Liver (tissue), 8 donors: ENCODE measurements at regions not wholly inside any gene's neighbourhood (a gene's known extent, or its start where the extent isn't known, plus 50 kb on each side); places are given as distances from the start of the nearest gene placed in this dataset.

Source experiments
- DNase-seq: peaks from one replicate; pipeline ENCODE4 v3.0.0-alpha.2; 2017; ENCODE audit warnings: low spot score
- H3K27ac ChIP-seq, 2 donors: one replicate each; pipeline ENCODE4 v1.7.0; 2013; ENCODE audit warnings: inconsistent platforms in 2 of 2, low read length in 2 of 2, control low read depth in 1 of 2, low read depth in 1 of 2, mild to moderate bottlenecking in 1 of 2
- H3K27me3 ChIP-seq, 4 donors: one replicate each; pipeline versions ENCODE4 v1.6.1 to v1.7.0; 2013; ENCODE audit warnings: low read length in 3 of 4, inconsistent platforms in 1 of 4, mild to moderate bottlenecking in 1 of 4, moderate library complexity in 1 of 4; ENCODE audit not compliant: control insufficient read depth in 4 of 4, insufficient read depth in 4 of 4
- H3K36me3 ChIP-seq, 4 donors: one replicate each; pipeline versions ENCODE4 v1.6.1 to v1.7.0; 2013; ENCODE audit warnings: low read length in 3 of 4, mild to moderate bottlenecking in 3 of 4, low read depth in 1 of 4, moderate library complexity in 1 of 4; ENCODE audit not compliant: control insufficient read depth in 4 of 4, insufficient read depth in 3 of 4
- H3K4me1 ChIP-seq, 4 donors: one replicate each; pipeline versions ENCODE4 v1.6.1 to v1.7.0; 2013; ENCODE audit warnings: low read length in 3 of 4, mild to moderate bottlenecking in 3 of 4, moderate library complexity in 1 of 4; ENCODE audit not compliant: control insufficient read depth in 4 of 4, insufficient read depth in 4 of 4
- H3K4me3 ChIP-seq, 3 donors: one replicate each; pipeline versions ENCODE4 v1.6.1 to v1.7.0; 2013; ENCODE audit warnings: low read length in 3 of 3, control low read depth in 1 of 3, low read depth in 1 of 3, mild to moderate bottlenecking in 1 of 3
- H3K9ac ChIP-seq, 2 donors: one replicate each; pipeline ENCODE4 v1.7.0; 2013; ENCODE audit warnings: low read length in 2 of 2, mild to moderate bottlenecking in 2 of 2, moderate library complexity in 2 of 2, control low read depth in 1 of 2, low read depth in 1 of 2
- H3K9me3 ChIP-seq, 4 donors: one replicate each; pipeline versions ENCODE4 v1.6.1 to v1.7.0; 2013; ENCODE audit warnings: low read length in 3 of 4; ENCODE audit not compliant: control insufficient read depth in 4 of 4
- CTCF ChIP-seq: fragments of 150-350 bp; IDR thresholded peaks from 2 replicates; pipeline ENCODE4 v1.5.1; 2017; ENCODE audit warnings: improper control_type of control experiment, low read depth, low read length; ENCODE audit not compliant: missing input control
- EGR1 ChIP-seq, 2 donors: IDR thresholded peaks; 2 replicates each; pipeline ENCODE4 v1.6.1; 2016 to 2018; ENCODE audit warnings: antibody characterized with exemption in 2 of 2, low read depth in 2 of 2
- FOXA1 ChIP-seq: IDR thresholded peaks from 2 replicates; pipeline ENCODE4 v1.6.1; 2016; ENCODE audit warnings: antibody characterized with exemption
- FOXA2 ChIP-seq: IDR thresholded peaks from 2 replicates; pipeline ENCODE4 v1.6.1; 2016; ENCODE audit warnings: antibody characterized with exemption
- GABPA ChIP-seq, 2 donors: IDR thresholded peaks in 1 of 2; conservative IDR thresholded peaks in 1 of 2; 2 replicates each; pipeline ENCODE4 v1.6.1; 2016; ENCODE audit warnings: antibody characterized with exemption in 2 of 2, mild to moderate bottlenecking in 1 of 2, moderate library complexity in 1 of 2
- HNF4A ChIP-seq, 2 donors: conservative IDR thresholded peaks; 2 replicates each; pipeline ENCODE4 v1.6.1; 2016; ENCODE audit warnings: antibody characterized with exemption in 2 of 2, mild to moderate bottlenecking in 2 of 2
- HNF4G ChIP-seq: IDR thresholded peaks from 2 replicates; pipeline ENCODE4 v1.6.1; 2016; ENCODE audit warnings: antibody characterized with exemption
- JUND ChIP-seq, 2 donors: IDR thresholded peaks; 2 replicates each; pipeline ENCODE4 v1.6.1; 2016; ENCODE audit warnings: antibody characterized with exemption in 2 of 2
- NR2F2 ChIP-seq: IDR thresholded peaks from 2 replicates; pipeline ENCODE4 v1.6.1; 2016; ENCODE audit warnings: antibody characterized with exemption
- RAD21 ChIP-seq, 2 donors: IDR thresholded peaks; 2 replicates each; pipeline ENCODE4 v1.6.1; 2016; ENCODE audit warnings: antibody characterized with exemption in 2 of 2, mild to moderate bottlenecking in 2 of 2
- REST ChIP-seq: IDR thresholded peaks from 2 replicates; pipeline ENCODE4 v1.6.1; 2016; ENCODE audit warnings: antibody characterized with exemption, mild to moderate bottlenecking
- SP1 ChIP-seq: IDR thresholded peaks from 2 replicates; pipeline ENCODE4 v1.6.1; 2018; ENCODE audit warnings: antibody characterized with exemption, mild to moderate bottlenecking
- TAF1 ChIP-seq: conservative IDR thresholded peaks from 2 replicates; pipeline ENCODE4 v1.6.1; 2016; ENCODE audit warnings: antibody characterized with exemption, mild to moderate bottlenecking
- YY1 ChIP-seq: IDR thresholded peaks from 2 replicates; pipeline ENCODE4 v1.6.1; 2016; ENCODE audit warnings: antibody characterized with exemption, mild to moderate bottlenecking
- WGBS: extraction: QIAGEN DNeasy Blood & Tissue Kit; methylation state at CpG from one replicate; pipeline ENCODE4 v1.1.7; 2013; 5-methylcytosine and 5-hydroxymethylcytosine counted together
- TF ChIP-seq, protein P1 (sequence below): IDR thresholded peaks from 2 replicates; pipeline ENCODE4 v1.6.1; 2016; ENCODE audit warnings: antibody characterized with exemption
- donor health status: healthy.
- donor health status: healthy.
- donor health status: healthy.
- donor health status: healthy.
- donor health status: healthy.

GRCh38 chr3:176595307-176595706 is 602.0 kb downstream of the TBL1XR1 start (continued):
- no peak for TF ChIP-seq HNF4A (conservative IDR thresholded peaks at IDR 0.05)

DNA sequence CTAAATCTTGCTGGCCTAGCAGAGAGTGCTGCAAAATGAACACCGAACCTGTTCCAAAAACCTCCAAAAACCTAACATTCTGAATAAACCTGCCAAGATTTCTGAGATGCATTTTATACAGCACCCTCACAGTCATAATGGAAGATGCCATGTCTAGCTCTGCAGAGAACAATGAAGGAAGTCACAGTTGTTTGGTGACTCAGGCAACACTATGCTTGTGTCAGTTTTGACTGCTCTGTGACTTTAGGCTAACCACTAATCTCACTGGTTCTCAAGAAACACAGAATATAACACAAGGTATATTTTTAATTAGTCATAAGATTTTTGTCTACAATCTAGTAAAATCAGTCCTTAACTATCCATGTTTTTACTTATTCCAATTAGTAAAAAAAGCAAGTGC is 606.6 kb downstream of the TBL1XR1 start:
- Histone ChIP-seq H3K27me3 (no peaks in the 10 kb centered on the region), H3K36me3 (no peaks in the 10 kb centered on the region), H3K9me3 (no peaks in the 10 kb centered on the region), H3K27ac (no peak overlapping the region), H3K9ac (no peak overlapping the region), H3K4me3 (no peak overlapping the region), H3K4me1 (no peaks in the 10 kb centered on the region)
- 85% methylated on average over 1 of the region's 1 CpG for WGBS
- no peak for TF ChIP-seq TAF1
- TF ChIP-seq GABPA (IDR thresholded peaks at IDR 0.05 in 1 of 2, conservative IDR thresholded peaks at IDR 0.05 in 1 of 2): no peak
- TF ChIP-seq, protein P1, sequence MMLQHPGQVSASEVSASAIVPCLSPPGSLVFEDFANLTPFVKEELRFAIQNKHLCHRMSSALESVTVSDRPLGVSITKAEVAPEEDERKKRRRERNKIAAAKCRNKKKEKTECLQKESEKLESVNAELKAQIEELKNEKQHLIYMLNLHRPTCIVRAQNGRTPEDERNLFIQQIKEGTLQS: no peak
- TF ChIP-seq EGR1 (IDR thresholded peaks at IDR 0.05; ENCODE audit: low read depth in 2 of 2): no peak
- no peak for TF ChIP-seq CTCF
- TF ChIP-seq RAD21 (IDR thresholded peaks at IDR 0.05): no peak
- no peak for TF ChIP-seq YY1
- TF ChIP-seq NR2F2: no peak
- no peak for TF ChIP-seq HNF4G
- TF ChIP-seq JUND (IDR thresholded peaks at IDR 0.05): no peak
- no peak for TF ChIP-seq REST
- no peak for DNase-seq

- no peaks in the 10 kb centered on the region for H3K27me3 ChIP-seq
- no peaks in the 10 kb centered on the region for H3K4me1 ChIP-seq
- no peak overlapping the region for H3K9ac ChIP-seq
- H3K36me3 ChIP-seq: no peaks in the 10 kb centered on the region
- no peak overlapping the region for H3K4me3 ChIP-seq
- TF ChIP-seq TAF1 (no peak), JUND (IDR thresholded peaks at IDR 0.05) (no peak), FOXA2 (no peak), REST (no peak), SP1 (no peak), FOXA1 (no peak), EGR1 (IDR thresholded peaks at IDR 0.05; ENCODE audit: low read depth in 2 of 2) (no peak), GABPA (IDR thresholded peaks at IDR 0.05 in 1 of 2, conservative IDR thresholded peaks at IDR 0.05 in 1 of 2) (no peak), RAD21 (IDR thresholded peaks at IDR 0.05) (no peak)
- TF ChIP-seq, protein P1: no peak
- H3K27ac ChIP-seq: no peak overlapping the region
- DNase-seq: no peak
- WGBS: 61% methylated on average over 2 of the region's 2 CpGs
- H3K9me3 ChIP-seq: no peaks in the 10 kb centered on the region
Measured at GRCh38 chr3:176587089-176587488, 610.2 kb downstream of the TBL1XR1 start.
